ENCODE measurements at regions not wholly inside any gene's neighbourhood (a gene's known extent, or its start where the extent isn't known, plus 50 kb on each side); places are given as distances from the start of the nearest gene placed in this dataset.

DNA sequence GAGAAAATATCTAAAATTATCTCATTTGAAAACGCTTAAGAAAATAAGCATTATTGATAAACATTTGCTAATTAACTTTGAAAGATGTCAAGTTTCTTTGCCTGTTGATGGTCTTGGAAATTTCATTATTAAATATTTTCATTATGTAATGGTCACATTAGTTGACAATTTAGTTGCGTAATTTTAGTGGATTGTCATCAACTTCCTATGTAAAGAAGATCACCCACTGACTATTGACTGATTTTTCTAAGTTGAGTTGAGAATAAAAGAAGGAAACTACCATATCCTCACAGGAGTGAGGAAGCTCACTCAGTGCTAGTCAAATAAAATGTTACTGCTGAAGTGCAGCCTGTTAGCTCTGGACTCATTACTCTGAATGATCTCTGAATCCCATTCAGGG lies 79.9 kb upstream of the LY86 start:
- H3K4me1 ChIP-seq (replicated peaks in 1 of 2), result no peaks in the 10 kb centered on the region
- H3K27me3 ChIP-seq, result no peaks in the 10 kb centered on the region
- H3K27ac ChIP-seq, result peak overlapping the region in 2 of 5 donors; percentile 2 to 61
- intact Hi-C loops (cut with DNase I), result no loop called here
- WGBS, 4 donors, result 67 to 79% (median 76%) methylated on average over 2 of the region's 2 CpGs
- no peaks in the 10 kb centered on the region for H3K36me3 ChIP-seq (replicated peaks in 1 of 2)
- no peaks in the 10 kb centered on the region for H3K9me3 ChIP-seq (replicated peaks in 1 of 3)
- no peak for DNase-seq
- H3K4me3 ChIP-seq, result no peak overlapping the region
- no peak for TF ChIP-seq POLR2A (IDR thresholded peaks at IDR 0.05)
- TF ChIP-seq, protein P1, sequence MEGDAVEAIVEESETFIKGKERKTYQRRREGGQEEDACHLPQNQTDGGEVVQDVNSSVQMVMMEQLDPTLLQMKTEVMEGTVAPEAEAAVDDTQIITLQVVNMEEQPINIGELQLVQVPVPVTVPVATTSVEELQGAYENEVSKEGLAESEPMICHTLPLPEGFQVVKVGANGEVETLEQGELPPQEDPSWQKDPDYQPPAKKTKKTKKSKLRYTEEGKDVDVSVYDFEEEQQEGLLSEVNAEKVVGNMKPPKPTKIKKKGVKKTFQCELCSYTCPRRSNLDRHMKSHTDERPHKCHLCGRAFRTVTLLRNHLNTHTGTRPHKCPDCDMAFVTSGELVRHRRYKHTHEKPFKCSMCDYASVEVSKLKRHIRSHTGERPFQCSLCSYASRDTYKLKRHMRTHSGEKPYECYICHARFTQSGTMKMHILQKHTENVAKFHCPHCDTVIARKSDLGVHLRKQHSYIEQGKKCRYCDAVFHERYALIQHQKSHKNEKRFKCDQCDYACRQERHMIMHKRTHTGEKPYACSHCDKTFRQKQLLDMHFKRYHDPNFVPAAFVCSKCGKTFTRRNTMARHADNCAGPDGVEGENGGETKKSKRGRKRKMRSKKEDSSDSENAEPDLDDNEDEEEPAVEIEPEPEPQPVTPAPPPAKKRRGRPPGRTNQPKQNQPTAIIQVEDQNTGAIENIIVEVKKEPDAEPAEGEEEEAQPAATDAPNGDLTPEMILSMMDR (IDR thresholded peaks at IDR 0.05), result no peak

GRCh38 chr6:6509284-6509683 lies 79.2 kb upstream of the LY86 start:
- whole genome bisulfite sequencing, 4 donors, result 73 to 87% (median 76%) methylated on average over 4 of the region's 4 CpGs
- Histone ChIP-seq H3K27ac (peak overlapping the region in 2 of 5 donors; percentile 10 to 61), H3K4me1 (replicated peaks in 1 of 2) (no peaks in the 10 kb centered on the region), H3K4me3 (no peak overlapping the region), H3K9me3 (replicated peaks in 1 of 3) (no peaks in the 10 kb centered on the region), H3K36me3 (replicated peaks in 1 of 2) (no peaks in the 10 kb centered on the region), H3K27me3 (no peaks in the 10 kb centered on the region)
- intact Hi-C loops (cut with DNase I), result no loop called here
- no peak for TF ChIP-seq POLR2A (IDR thresholded peaks at IDR 0.05)
- TF ChIP-seq, protein P1 (IDR thresholded peaks at IDR 0.05), result no peak
- DNase-seq, result no peak

DNA sequence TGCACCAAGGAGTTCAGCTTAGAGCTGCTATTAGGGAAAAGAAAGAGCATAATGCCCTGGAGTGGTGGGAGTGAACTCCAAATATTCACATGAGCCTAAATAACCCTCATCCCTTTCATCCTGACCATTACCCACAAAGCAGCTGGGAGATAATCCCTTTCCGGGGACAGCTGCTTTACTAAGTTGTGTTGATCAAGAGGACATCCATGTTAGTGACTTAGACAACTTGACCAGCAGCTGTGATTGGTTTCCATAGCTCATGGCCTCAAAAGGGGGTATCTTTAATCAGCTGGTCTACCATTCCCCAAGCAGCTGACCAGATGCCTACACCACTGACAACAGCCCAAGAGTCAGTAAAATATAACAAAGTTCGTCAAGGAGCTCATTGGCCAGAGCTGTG lies 75.8 kb upstream of the LY86 start:
- TF ChIP-seq, protein P1 (IDR thresholded peaks at IDR 0.05), result no peak
- no peak for TF ChIP-seq POLR2A (IDR thresholded peaks at IDR 0.05)
- intact Hi-C loops (cut with DNase I), result no loop called here
- no peak for DNase-seq
- no peak overlapping the region for H3K27ac ChIP-seq
- H3K27me3 ChIP-seq, result no peaks in the 10 kb centered on the region
- no peak overlapping the region for H3K4me3 ChIP-seq
- H3K9me3 ChIP-seq (replicated peaks in 1 of 3), result no peaks in the 10 kb centered on the region
- 76 to 85% (median 82%) methylated on average over 2 of the region's 2 CpGs for WGBS, 4 donors
- no peaks in the 10 kb centered on the region for H3K36me3 ChIP-seq (replicated peaks in 1 of 2)
- H3K4me1 ChIP-seq (replicated peaks in 1 of 2), result no peaks in the 10 kb centered on the region

DNA sequence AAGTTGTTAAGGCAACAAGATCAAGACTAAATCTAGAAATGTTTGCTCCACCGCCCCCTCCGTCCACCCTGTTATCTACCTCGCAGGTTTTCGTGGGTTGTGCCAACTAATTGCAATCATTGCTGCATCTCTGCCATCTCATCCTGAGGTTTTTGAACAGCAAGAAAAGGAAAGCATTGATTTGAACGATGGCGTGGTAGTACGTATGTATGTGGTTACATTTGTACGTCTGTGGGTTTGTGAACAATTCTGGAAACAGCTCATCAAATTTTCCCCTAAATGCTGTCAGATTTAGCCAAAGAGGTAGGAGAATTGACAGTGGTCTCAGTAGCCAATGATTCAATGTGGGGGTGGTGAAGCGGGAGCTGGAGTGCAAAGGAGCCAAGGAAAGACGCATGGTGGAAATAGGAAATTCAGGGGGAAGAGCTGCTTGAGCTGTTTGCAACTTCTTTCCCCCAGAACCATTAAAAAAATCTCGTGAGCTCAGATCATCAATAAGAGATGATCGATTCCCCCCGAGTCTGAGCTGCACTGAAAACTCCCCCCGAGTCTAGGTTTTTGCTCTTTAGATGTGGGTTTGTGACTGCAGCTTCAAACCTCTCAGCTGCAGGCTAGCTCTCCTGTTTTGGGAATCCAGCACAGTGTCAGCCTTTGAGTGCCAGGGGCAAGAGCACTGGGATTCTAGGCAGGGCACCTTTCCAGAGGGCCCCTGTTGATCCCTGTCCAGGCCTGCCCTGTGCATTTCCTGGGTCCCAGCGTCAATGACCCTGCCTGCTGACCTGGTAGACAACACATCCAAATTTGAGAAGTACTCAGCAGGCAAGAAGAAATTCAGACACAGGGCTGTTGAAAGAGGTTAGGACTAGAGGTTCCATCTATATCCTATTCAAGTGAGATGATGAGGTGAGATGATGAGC lies 72.6 kb upstream of the LY86 start:
- intact Hi-C loops (cut with DNase I), result no loop called here
- Histone ChIP-seq H3K27ac (no peak overlapping the region), H3K4me3 (no peak overlapping the region), H3K9me3 (replicated peaks in 1 of 3) (no peaks in the 10 kb centered on the region), H3K36me3 (replicated peaks in 1 of 2) (no peaks in the 10 kb centered on the region), H3K27me3 (no peaks in the 10 kb centered on the region), H3K4me1 (replicated peaks in 1 of 2) (no peaks in the 10 kb centered on the region)
- no peak for TF ChIP-seq POLR2A (IDR thresholded peaks at IDR 0.05)
- TF ChIP-seq, protein P1 (IDR thresholded peaks at IDR 0.05), result no peak
- DNase-seq, result no peak
- WGBS, 4 donors, result 65 to 79% (median 75%) methylated on average over 15 of the region's 15 CpGs
